A549 (cell line): ENCODE measurements at regions not wholly inside any gene's neighbourhood (a gene's known extent, or its start where the extent isn't known, plus 50 kb on each side); places are given as distances from the start of the nearest gene placed in this dataset.

ENCODE experiments used
- ATAC-seq, 2 experiments: fragments of 200-7000 bp in 1 of 2; fragments of >200 bp in 1 of 2; cut with Nextera tagmentation in 1 of 2; cut with Tn5 transposase in 1 of 2; 3 replicates each; pipeline versions ENCODE4 v1.8.0 to v1.9.1; 2018 to 2020; ENCODE audit warnings: mild to moderate bottlenecking in 1 of 2, moderate library complexity in 1 of 2
- CTCF ChIA-PET: fragments of 300-600 bp; sonication (Branson Sonifier 250); formaldehyde crosslinking; extraction: SDS; loops from one replicate; lab custom pipeline; 2021; ENCODE audit warnings: antibody characterized with exemption, inconsistent platforms; lab: Yijun Ruan, JAX
- POLR2A ChIA-PET: fragments of 350-600 bp; formaldehyde crosslinking; extraction: SDS; loops from one replicate; lab custom pipeline; 2021; ENCODE audit warnings: antibody characterized with exemption, inconsistent platforms; lab: Yijun Ruan, JAX
- DNase-seq, 2 experiments: peaks; one replicate each; pipeline versions ENCODE4 v3.0.0 to v3.0.0-alpha.2; 2011 to 2016; ENCODE audit warnings: low read depth in 1 of 2, low spot score in 1 of 2
- FAIRE-seq: peaks from 2 replicates; lab custom pipeline; 2011; peaks lifted over from hg19 to GRCh38; lab: Jason Lieb, UNC
- H3K27ac ChIP-seq, 2 experiments: fragments of >200 bp; sonication (Bioruptor Twin); formaldehyde crosslinking; 3 replicates each; pipeline ENCODE4 v1.5.1; 2016 to 2017
- H3K4me1 ChIP-seq: fragments of >200 bp; sonication (Bioruptor Twin); formaldehyde crosslinking; 3 replicates; pipeline ENCODE4 v1.6.1; 2016
- H3K4me2 ChIP-seq: fragments of >200 bp; sonication (Bioruptor Twin); formaldehyde crosslinking; 3 replicates; pipeline ENCODE4 v1.6.1; 2016
- H3K4me3 ChIP-seq: fragments of >200 bp; sonication (Bioruptor Twin); formaldehyde crosslinking; 3 replicates; pipeline ENCODE4 v1.5.1; 2016
- H3K9me3 ChIP-seq: fragments of >200 bp; sonication (Bioruptor Twin); formaldehyde crosslinking; 3 replicates; pipeline ENCODE4 v1.6.1; 2016
- BCL3 ChIP-seq: fragments of >200 bp; sonication (Bioruptor Twin); formaldehyde crosslinking; IDR thresholded peaks from 3 replicates; pipeline ENCODE4 v1.6.1; 2016
- BHLHE40 ChIP-seq: IDR thresholded peaks from 2 replicates; pipeline ENCODE4 v1.6.1; 2012; ENCODE audit warnings: low read depth, low read length, inconsistent platforms
- CBX2 ChIP-seq: fragments of 200-600 bp; sonication (generic); IDR thresholded peaks from 2 replicates; pipeline ENCODE4 v1.6.1; 2016; ENCODE audit warnings: low read depth, mild to moderate bottlenecking, borderline replicate concordance
- CBX8 ChIP-seq: fragments of 200-600 bp; sonication (generic); IDR thresholded peaks from 2 replicates; pipeline ENCODE4 v1.6.1; 2016
- CHD2 ChIP-seq: fragments of 150-350 bp; IDR thresholded peaks from 2 replicates; pipeline ENCODE4 v1.6.1; 2014; ENCODE audit warnings: low read length; ENCODE audit not compliant: partially characterized antibody
- CHD4 ChIP-seq: fragments of 200-600 bp; sonication (generic); IDR thresholded peaks from 2 replicates; pipeline ENCODE4 v1.6.1; 2016; ENCODE audit warnings: antibody characterized with exemption, mild to moderate bottlenecking, borderline replicate concordance
- CTCF ChIP-seq: fragments of >200 bp; sonication (Bioruptor Twin); formaldehyde crosslinking; IDR thresholded peaks from 3 replicates; pipeline ENCODE4 v1.5.1; 2016
- EHMT2 ChIP-seq: fragments of 200-600 bp; sonication (generic); IDR thresholded peaks from 2 replicates; pipeline ENCODE4 v1.6.1; 2016; ENCODE audit warnings: antibody characterized with exemption, low read depth, mild to moderate bottlenecking, moderate library complexity
- FOXS1 ChIP-seq: fragments of 250-450 bp; sonication (Bioruptor Pico); IDR thresholded peaks from 2 replicates; pipeline ENCODE4 v1.5.0; 2020; ENCODE audit warnings: mild to moderate bottlenecking, moderate library complexity
- HOXB13 ChIP-seq: fragments of 250-450 bp; sonication (Bioruptor Pico); IDR thresholded peaks from 2 replicates; pipeline ENCODE4 v1.5.0; 2020; ENCODE audit warnings: low read depth, mild to moderate bottlenecking, moderate library complexity
- KDM1A ChIP-seq: fragments of 200-600 bp; sonication (generic); IDR thresholded peaks from 2 replicates; pipeline ENCODE4 v1.6.1; 2016; ENCODE audit warnings: low read depth, mild to moderate bottlenecking
- KDM5A ChIP-seq: fragments of 200-600 bp; sonication (generic); IDR thresholded peaks from 2 replicates; pipeline ENCODE4 v1.6.1; 2016; ENCODE audit warnings: antibody characterized with exemption, mild to moderate bottlenecking
- MAFK ChIP-seq: fragments of 450-650 bp; IDR thresholded peaks from 2 replicates; pipeline ENCODE4 v1.6.1; 2014; ENCODE audit not compliant: partially characterized antibody
- MAZ ChIP-seq: fragments of 150-350 bp; IDR thresholded peaks from 2 replicates; pipeline ENCODE4 v1.6.1; 2014; ENCODE audit warnings: antibody characterized with exemption, low read depth, low read length, borderline replicate concordance
- MYC ChIP-seq: IDR thresholded peaks from 2 replicates; pipeline ENCODE4 v1.6.1; 2012; ENCODE audit warnings: mild to moderate bottlenecking, inconsistent platforms, low read length, improper control_type of control experiment, borderline replicate concordance
- NPAS2 ChIP-seq: fragments of 250-450 bp; sonication (Bioruptor Pico); IDR thresholded peaks from 2 replicates; pipeline ENCODE4 v1.8.0; 2022; ENCODE audit warnings: mild to moderate bottlenecking, moderate library complexity, borderline replicate concordance
- PBX3 ChIP-seq: IDR thresholded peaks from 2 replicates; pipeline ENCODE4 v1.6.1; 2012
- POLR2A ChIP-seq: IDR thresholded peaks from 2 replicates; pipeline ENCODE4 v1.6.1; 2012; ENCODE audit warnings: mild to moderate bottlenecking, low read length
- POLR2AphosphoS2 ChIP-seq: conservative IDR thresholded peaks from 2 replicates; pipeline ENCODE4 v1.6.1; 2012; ENCODE audit warnings: low read length, improper control_type of control experiment, inconsistent platforms
- RCOR1 ChIP-seq: fragments of 150-350 bp; IDR thresholded peaks from 2 replicates; pipeline ENCODE4 v1.6.1; 2014; ENCODE audit warnings: antibody characterized with exemption, low read length, low read depth
- RNF2 ChIP-seq: fragments of 200-600 bp; sonication (generic); IDR thresholded peaks from 2 replicates; pipeline ENCODE4 v1.6.1; 2016; ENCODE audit warnings: low read depth, mild to moderate bottlenecking, antibody characterized with exemption, moderate library complexity, borderline replicate concordance
- SREBF2 ChIP-seq: fragments of 450-650 bp; IDR thresholded peaks from 2 replicates; pipeline ENCODE4 v1.6.1; 2014; ENCODE audit warnings: mild to moderate bottlenecking, moderate library complexity
- TFCP2L1 ChIP-seq: fragments of 250-450 bp; sonication (Bioruptor Pico); IDR thresholded peaks from 2 replicates; pipeline ENCODE4 v1.5.0; 2021; ENCODE audit warnings: mild to moderate bottlenecking
- USF2 ChIP-seq: fragments of 450-650 bp; IDR thresholded peaks from 2 replicates; pipeline ENCODE4 v1.6.1; 2014; ENCODE audit warnings: antibody characterized with exemption
- ZC3H11A ChIP-seq: fragments of 450-650 bp; IDR thresholded peaks from 2 replicates; pipeline ENCODE4 v1.6.1; 2014; ENCODE audit warnings: antibody characterized with exemption, mild to moderate bottlenecking
- ZFP36 ChIP-seq: fragments of 450-650 bp; IDR thresholded peaks from 2 replicates; pipeline ENCODE4 v1.6.1; 2014; ENCODE audit warnings: borderline replicate concordance; ENCODE audit not compliant: partially characterized antibody
- ZNF302 ChIP-seq: fragments of 250-450 bp; sonication (Bioruptor Pico); IDR thresholded peaks from 2 replicates; pipeline ENCODE4 v1.9.0; 2021; ENCODE audit warnings: inconsistent platforms, mild to moderate bottlenecking, moderate library complexity
- WGBS: methylation state at CpG from one replicate; pipeline ENCODE4 v1.1.6; 2017; ENCODE audit errors: missing lambda C conversion rate; 5-methylcytosine and 5-hydroxymethylcytosine counted together

GRCh38 chr3:66803206-66803605 lies 194.9 kb upstream of the KBTBD8 start:
- Histone ChIP-seq H3K4me2 (no peak overlapping the region), H3K27ac (no peak overlapping the region), H3K9me3 (no peaks in the 10 kb centered on the region), H3K4me3 (no peak overlapping the region), H3K4me1 (no peaks in the 10 kb centered on the region)
- WGBS, result 18% methylated on average over 2 of the region's 2 CpGs
- CTCF ChIA-PET, result interaction anchor here (1.3 to 3.3 kb wide), 5 partner anchors 12 to 526 kb away, joined by 4 to 18 read pairs (median 8); no protein-coding TSS in a partner anchor
- no peak for FAIRE-seq
- no peak for TF ChIP-seq ZC3H11A
- TF ChIP-seq CHD4, result no peak
- TF ChIP-seq CBX8, result no peak
- no peak for TF ChIP-seq BHLHE40
- no peak for TF ChIP-seq HOXB13 (CRISPR knock-in tag)
- TF ChIP-seq RNF2, result no peak
- no peak for TF ChIP-seq PBX3
- no peak for TF ChIP-seq POLR2A
- no peak for TF ChIP-seq EHMT2
- TF ChIP-seq POLR2AphosphoS2, result no peak
- TF ChIP-seq KDM5A, result no peak
- no peak for TF ChIP-seq USF2
- TF ChIP-seq MAFK, result no peak
- no peak for TF ChIP-seq CHD2
- no peak for TF ChIP-seq FOXS1 (CRISPR knock-in tag)
- no peak for TF ChIP-seq CBX2
- no peak for TF ChIP-seq KDM1A
- TF ChIP-seq, all 56 proteins: peak for 0
- POLR2A ChIA-PET, result no interaction called here
- no peak for ATAC-seq
- DNase-seq, result no peak

- DNase-seq, result no peak
- no peak overlapping the region for H3K4me3 ChIP-seq
- TF ChIP-seq BCL3 (no peak), ZNF302 (CRISPR knock-in tag) (no peak), NPAS2 (CRISPR knock-in tag) (no peak), CTCF (no peak), MYC (no peak), MAFK (no peak), MAZ (no peak), RCOR1 (no peak), ZFP36 (no peak), CHD2 (no peak), TFCP2L1 (CRISPR knock-in tag) (no peak), POLR2A (no peak), SREBF2 (no peak), ZC3H11A (no peak)
- TF ChIP-seq, all 56 proteins: peak for 0
- H3K4me2 ChIP-seq, result no peak overlapping the region
- ATAC-seq (no peak), FAIRE-seq (no peak)
- CTCF ChIA-PET, result interaction anchor here (1.3 to 3.3 kb wide), 5 partner anchors 11 to 527 kb away, joined by 4 to 18 read pairs (median 8); no protein-coding TSS in a partner anchor
- H3K9me3 ChIP-seq, result no peaks in the 10 kb centered on the region
- 49% methylated on average over 7 of the region's 7 CpGs for WGBS
- H3K4me1 ChIP-seq, result no peaks in the 10 kb centered on the region
- H3K27ac ChIP-seq, result no peak overlapping the region
- POLR2A ChIA-PET, result no interaction called here
Observed at GRCh38 chr3:66803721-66804695, 194.1 kb upstream of the KBTBD8 start.
